ENCODE measurements at regions not wholly inside any gene's neighbourhood (a gene's known extent, or its start where the extent isn't known, plus 50 kb on each side); places are given as distances from the start of the nearest gene placed in this dataset.

DNA sequence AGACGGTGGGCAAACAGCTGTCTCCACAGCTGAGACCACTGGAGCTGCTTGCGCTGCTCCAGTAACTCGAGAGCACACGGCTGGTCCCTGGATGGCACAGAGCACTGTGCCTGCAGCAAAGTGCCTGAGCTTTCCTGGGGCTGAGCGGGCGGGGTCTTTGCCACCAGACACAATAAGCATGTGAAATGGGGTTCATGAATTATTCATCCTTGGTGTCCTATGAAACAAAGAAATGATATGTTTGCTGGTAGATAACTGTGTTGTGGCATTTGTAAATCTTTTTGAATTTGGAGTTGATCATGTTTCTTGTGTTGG lies 151.7 kb upstream of the MPDZ start:
- DNase-seq (ENCODE audit: low read depth in 4 of 4, low spot score in 2 of 4), result no peak

DNA sequence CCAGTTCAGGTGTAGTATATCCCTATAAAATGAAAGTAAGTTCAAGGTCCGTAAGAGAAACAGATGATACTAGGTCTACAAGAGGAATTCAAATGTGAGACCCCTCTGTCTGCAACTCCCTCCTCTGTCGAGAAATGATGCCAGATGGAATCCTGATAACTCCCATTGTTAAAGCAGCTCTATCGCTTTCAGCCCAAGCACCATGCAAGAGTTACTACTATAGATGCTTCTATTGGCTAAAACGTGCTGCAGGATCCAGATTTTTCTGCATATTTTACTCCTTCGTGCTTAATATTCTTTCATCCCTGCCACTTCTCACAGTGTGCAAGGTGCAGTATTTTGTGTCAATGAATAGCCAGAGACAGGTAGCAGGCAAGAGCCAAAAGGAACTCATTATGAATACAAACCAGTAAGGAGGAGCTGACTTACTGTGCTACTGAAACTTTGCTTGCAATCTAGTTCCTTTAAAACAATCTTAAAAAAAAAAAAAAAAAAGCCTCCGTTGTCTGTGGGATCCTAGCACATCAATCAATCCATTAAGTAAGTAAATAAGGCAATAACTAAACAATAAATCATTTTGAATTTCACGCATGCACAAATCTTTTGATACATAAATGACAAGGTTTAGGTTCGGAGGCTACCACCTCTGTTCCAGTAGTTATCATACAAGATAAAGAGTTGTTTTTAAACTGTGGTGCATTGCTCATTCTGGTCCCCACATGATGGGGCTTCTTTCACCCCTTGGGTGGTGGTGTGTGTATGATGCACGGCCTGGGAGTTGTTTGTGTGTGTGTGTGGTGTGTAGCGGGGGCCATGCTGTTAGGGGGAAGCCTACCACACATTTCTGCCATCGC lies 151.1 kb upstream of the MPDZ start:
- DNase-seq (ENCODE audit: low read depth in 4 of 4, low spot score in 2 of 4), result no peak

DNA sequence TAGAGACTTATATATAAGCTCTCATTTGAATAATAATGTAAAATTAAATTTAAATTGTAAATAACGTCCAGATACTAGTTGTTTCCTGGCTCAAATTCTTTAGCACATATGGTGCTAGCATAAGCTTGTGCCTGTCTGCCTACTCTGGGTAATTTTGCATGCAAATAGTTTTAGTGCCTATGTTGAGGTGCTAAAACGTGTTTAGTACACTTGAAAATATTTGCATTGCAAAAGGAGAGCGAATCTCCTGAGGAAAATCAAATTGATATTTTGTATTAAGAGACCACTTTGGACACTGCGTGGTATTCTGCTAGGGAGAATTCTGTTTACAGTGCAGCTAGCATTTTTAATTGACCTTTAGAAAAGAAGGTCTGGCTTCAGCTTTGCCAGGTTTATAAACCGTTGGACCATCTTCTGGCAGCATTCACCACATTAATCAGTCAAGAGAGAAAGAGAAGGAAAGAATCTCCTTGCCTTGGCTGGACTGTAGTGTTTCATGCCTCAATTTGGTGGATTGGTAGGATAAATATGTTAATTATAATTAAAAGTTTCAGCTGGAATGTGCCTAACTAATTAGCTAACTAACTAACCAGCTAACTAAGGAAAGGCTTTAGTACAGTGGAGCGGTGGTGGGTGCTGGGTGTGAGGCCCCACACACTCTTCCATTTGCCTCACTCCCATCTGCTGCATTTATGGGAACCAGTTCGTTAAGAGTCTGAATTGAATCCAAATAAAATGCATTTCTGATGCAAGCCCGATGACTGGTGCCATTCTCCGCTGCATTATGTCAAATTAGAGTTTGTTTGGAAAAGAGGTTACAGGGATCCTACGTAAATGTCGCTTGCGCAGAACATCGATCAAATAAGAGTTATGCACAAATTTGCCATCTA lies 150.1 kb upstream of the MPDZ start:
- no peak for DNase-seq (ENCODE audit: low read depth in 4 of 4, low spot score in 2 of 4)

DNA sequence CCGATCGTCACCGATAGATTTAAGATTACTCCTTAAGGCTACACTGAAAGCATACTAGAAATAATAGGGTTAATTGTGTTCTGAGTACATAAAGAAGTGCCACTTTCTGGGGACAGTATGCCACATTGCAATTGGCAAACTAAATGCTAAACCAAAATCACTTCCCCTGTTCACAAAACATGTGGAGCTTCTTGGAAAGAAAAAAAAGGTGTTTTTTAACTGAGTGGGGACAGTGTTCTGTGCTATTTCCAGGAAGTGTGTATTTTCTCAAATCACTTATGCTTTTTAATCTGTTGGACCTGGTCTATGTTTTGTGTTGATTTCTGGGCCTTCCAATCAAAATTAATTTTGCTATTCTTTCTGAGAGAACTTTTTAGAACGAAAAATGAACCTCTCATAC lies 149.3 kb upstream of the MPDZ start:
- DNase-seq (ENCODE audit: low read depth in 4 of 4, low spot score in 2 of 4), result no peak

DNA sequence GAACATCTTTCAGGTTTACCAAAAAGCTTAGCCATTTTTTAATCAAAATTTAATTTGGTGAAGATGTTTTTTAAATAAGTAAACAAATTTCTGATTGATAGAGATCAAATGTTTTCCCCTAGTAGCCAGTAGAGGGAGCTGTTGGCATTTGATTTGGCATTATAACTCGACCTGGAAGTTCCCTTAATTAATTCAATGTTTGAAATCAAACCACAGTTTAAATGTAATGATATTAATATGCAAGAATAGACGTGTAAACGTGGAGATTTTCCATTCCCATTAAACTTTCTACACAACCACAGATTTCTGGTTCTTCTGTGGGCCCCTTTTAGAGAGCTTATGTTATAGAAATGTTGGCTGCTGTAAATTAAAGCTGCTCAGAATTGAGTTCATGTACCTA lies 148.1 kb upstream of the MPDZ start:
- peak in 1 of 4 donors; percentile 53 for DNase-seq (ENCODE audit: low read depth in 4 of 4, low spot score in 2 of 4)

DNA sequence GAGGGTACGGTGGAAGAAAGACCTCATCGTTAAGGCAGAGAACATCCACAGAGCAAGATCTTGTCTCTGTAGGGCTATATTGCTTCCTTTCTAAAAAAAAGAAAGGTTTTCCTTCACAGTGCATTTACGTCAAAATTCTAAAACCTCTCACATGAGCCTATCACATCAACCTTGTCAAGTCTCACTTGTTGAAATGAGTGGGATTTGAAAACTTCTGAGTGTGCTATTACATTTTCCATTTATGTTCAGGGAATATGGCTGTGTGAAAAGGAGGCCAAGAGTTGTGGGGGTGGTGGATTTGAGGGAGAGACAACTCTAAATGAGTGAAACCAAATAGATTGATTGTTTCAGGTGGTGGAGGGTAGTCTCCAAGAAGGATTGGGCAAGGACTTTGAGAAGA lies 147.1 kb upstream of the MPDZ start:
- no peak for DNase-seq (ENCODE audit: low read depth in 4 of 4, low spot score in 2 of 4)

DNA sequence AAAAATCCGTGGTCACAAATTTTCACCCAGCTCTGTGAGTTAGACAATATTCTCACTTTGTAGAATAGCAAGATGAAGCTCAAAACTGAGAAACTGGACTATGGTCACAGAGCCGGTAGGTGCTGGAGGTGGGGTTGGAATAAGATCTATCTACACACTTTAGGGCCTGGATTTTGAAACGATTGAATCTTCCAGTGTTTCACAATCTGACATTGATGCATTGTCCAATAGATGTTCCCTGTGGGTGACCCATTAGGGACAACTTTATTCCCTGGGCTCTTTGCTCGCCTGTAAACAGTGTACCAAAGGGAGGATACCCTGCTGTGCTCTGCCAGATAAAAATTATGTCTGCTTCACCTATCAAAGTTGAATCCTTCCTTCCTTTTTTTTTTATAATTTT lies 145.4 kb upstream of the MPDZ start:
- DNase-seq (ENCODE audit: low read depth in 4 of 4, low spot score in 2 of 4), result no peak

DNA sequence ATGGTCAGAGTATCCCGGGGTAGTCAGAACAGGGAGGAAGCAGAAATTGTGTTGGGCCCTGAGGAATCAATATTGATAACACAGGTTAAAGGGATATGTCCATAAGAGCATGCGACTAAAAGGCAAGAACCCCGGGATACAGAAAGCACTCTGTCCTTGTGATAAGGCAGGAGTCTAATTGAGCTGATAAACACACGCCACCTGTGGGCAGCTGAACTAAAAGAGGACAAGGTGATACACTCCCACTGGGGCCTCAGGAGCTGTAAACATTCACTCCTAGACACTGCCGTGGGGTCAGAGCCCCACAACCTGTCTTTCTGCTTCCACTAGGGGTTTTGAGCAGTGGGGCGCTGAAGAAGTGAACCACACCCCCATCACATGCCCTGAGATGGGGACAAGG lies 144.7 kb upstream of the MPDZ start:
- DNase-seq (ENCODE audit: low read depth in 4 of 4, low spot score in 2 of 4), result no peak

DNA sequence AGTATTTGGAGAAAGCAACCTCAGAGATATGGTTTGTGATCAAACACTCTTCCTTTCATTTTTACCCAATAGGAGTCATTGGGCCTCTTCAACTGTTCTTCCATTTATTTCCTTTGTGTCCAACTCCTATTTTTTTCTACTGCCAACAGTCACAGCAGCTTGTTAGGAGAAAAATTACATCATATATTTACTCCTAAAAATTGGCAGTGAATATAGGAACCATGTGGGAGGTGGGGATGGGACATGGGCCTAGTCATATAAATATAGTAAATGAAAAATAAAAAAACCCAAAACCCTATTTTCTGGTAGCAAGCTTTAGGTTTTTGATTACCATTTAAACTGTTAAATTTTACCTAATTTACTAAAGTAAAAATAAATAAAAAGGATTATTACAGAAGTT lies 134.9 kb upstream of the MPDZ start:
- no peak for DNase-seq (ENCODE audit: low read depth in 4 of 4, low spot score in 2 of 4)

DNA sequence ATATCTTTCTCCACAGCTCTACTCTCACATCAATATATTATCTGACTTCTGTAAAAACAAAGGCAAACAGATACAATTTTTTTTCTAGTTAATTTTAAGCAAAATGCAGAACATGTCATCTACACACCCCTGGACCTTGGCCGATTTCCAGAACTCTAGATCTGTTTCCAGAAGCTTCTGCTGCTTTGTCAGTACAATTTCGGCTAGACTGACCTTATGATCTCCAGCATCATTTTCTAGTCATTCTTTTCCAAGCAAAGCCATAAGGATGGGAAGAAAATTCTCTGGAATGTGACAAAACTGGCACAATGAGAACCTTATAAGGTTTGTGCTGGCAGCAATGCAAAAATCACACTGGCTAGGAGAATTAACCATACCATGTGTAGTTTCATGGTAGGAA lies 132.8 kb upstream of the MPDZ start:
- DNase-seq (ENCODE audit: low read depth in 4 of 4, low spot score in 2 of 4), result no peak

DNA sequence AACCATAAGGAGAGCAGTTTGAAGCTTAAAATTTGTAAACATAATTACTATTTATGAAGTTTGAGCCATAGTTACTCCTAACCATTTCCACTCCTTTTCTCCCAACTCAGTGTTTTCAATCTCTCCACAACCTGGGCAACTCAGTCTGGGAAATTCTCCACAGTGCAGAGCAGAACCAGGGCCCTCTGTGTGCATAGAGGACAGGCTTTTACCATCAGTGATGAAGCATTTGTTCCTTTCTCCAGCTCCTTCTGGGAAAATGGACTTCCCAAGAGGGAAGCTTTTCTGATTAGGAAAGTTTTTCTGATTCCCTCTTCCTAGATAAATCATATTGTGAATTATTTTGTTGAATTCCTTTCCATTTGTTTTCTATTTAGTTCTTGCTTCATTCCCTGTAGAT lies 132.3 kb upstream of the MPDZ start:
- DNase-seq (ENCODE audit: low read depth in 4 of 4, low spot score in 2 of 4), result no peak

DNA sequence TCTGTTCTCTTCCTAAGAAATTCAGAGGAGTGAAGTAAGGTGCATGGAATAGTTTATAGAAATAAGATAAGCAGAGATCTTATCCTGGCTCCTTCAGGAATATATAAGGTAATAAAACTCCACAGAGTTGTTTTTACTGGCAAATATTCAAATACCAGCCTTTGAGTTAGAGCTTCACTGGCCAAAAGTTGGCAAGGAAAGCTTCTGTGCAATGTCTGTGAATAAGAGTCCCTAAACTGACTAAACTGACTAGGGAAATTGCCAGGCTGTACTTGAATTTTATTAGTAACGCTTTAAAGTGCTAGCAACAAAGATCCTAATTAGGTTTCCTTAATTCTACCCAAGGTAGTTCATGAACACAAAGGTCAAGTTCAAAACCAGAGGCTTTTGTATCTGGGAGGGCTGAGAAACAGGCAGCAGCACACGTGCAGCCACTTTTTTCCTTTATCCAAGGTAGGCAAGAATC lies 131.1 kb upstream of the MPDZ start:
- DNase-seq (ENCODE audit: low read depth in 4 of 4, low spot score in 2 of 4), result no peak

DNA sequence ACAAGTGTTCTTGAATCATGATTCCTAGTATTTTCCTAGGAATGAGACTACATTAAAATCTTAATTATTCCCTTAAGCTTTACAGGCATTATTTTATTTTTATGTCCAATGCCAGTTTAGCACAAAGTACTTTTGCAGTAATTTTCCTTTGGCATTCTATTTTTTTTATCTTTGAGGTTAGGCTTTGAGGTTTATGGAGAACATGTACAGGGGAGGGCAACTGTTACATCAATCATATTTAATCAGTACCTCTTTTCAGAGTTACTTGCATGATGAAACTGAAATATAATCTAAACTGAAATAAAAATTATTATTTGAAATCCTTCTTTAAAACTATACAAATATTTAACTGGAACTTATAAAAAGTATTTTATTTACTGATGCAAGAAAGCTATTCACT lies 118.2 kb upstream of the MPDZ start:
- DNase-seq (ENCODE audit: low read depth in 4 of 4, low spot score in 2 of 4), result no peak

DNA sequence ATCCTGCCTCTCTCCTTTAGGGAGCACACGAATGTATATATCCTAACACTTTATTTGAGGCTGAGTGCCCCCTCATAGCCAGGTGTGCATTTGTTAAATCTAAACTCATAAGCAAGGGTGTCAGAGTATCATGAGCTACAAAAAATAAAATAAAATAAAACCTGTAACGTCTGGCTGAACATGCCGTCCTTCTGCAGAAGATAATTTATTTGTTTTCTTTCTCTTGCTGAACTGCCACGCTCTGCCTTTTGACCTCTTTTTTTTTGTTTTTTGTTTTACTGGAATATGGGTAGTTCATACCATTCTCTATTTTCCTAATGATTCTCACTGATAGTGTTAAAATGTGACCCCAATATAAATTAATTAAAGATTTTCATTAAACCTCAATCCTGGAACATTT lies 117.7 kb upstream of the MPDZ start:
- no peak for DNase-seq (ENCODE audit: low read depth in 4 of 4, low spot score in 2 of 4)

DNA sequence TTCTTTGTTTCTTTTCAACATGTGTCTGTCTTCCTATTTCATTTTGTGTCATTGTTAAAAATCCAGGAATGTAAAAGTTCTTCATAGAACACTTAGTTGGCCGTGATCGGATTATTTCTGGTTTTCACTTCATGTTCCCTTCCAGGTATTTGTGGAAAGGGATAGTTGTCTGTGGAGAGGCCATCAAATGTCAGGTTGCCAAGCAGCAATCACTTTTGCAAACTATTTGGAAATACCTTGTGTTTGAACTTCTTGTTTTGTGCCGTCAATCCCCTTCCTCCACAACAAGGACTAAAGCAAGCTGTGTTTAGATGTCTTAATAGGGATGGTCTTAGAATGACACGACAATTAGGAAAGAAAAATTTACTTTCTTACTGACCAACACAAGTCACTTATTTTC lies 116.9 kb upstream of the MPDZ start:
- no peak for DNase-seq (ENCODE audit: low read depth in 4 of 4, low spot score in 2 of 4)

DNA sequence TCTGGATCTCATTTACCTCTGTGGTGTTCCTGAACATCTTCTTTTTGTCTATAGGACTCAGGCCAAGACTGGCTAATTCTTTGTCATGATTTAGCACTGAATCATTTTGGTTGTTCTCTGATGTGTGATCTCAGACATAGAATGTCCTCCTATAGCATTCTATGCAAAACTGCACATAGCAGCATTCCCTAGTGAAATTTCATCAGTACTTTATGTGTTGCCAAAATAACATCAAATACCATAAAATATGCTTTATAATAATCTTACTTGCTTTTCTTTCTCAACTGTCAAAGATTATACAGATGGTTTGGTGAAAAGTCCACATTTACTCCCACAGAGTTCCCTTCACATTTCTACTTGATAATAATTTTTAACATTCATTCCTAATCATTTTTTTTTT lies 115.7 kb upstream of the MPDZ start:
- no peak for DNase-seq (ENCODE audit: low read depth in 4 of 4, low spot score in 2 of 4)

DNA sequence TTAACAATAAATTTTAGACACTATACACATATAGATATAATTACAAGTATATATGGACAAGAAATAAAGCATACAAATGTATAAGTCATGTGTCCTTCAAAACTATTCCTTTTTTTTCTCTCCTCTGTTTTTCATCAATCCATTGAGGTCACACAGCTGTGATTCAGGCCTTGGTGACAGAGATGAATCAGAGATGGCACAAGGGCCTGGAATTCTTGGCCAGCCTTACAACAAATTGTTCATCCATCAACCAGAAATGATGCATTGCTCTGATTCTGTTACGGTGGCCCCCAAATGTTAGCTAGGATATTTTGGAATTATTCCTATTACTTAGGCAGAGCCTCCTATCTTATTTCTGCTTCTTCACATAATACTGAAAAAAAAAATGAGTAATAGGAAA lies 108.7 kb upstream of the MPDZ start:
- DNase-seq (ENCODE audit: low read depth in 4 of 4, low spot score in 2 of 4), result no peak

DNA sequence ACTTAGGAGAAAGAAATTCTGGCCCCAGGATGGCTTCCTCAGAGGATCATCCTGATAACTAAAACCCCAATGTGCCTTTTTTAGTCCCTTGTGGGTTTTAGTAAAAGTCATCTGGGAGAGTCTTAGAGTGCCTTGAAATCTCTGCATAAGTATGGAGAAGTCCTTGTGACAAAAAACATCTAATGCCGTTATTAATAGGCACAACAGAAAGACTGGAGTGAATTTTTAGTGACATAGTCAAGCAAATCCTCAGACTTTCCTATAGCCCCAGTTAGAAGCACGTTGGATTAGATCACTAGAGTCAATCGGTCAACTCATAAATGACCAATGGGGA lies 108.2 kb upstream of the MPDZ start:
- DNase-seq (ENCODE audit: low read depth in 4 of 4, low spot score in 2 of 4), result no peak

DNA sequence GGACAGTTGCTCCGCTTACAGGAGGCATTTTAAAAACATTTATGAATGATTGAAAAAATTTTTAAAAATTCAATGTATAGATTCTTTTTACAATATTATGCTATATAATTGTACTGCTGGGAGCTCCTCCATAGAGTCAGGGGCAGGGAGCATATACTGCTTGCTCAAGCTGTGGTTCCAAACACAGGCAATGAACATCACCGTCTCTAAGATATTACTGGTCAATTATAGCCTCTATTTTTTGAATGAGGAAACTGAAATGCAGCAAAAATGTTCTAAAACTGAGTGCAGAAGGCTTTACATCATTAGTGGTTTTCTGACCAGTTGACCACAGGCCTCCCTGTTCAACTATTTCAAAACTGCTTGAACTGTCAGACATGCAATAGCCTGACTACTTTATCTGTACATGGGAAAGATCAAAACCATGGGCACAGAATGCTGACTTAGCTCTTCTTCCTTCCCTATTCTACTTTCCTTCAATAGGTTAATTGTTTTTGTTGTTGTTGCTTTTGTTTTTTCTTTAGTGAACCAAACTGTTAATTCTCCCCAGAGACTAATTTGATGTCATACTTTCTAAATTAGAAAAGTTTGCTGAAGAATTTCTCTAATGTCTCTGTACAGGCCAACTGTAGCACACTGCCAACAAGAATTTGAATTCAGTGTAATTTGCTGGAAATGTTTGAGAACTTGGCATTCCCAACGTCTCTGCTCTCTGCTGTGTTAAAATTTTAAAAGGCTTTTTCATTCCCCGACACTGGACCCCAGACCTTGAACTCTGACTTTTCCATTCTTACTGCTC lies 107.6 kb upstream of the MPDZ start:
- no peak for DNase-seq (ENCODE audit: low read depth in 4 of 4, low spot score in 2 of 4)

DNA sequence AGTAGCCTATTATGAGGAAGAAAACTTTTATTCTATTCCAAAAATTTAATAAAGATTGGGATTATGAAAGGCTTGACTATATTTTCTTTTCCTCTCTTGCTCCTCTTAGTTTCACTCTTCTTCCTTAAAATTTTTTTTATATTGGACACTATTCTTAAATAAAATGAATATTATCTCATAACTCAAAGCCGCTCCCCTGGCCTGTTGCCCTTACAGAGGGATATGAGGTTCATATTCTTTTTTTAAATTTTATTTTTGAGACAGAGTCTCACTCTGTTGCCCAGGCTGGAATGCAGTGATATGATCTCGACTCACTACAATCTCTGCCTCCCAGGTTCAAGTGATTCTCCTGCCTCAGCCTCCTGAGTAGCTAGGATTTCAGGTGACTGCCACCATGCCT lies 106.8 kb upstream of the MPDZ start:
- no peak for DNase-seq (ENCODE audit: low read depth in 4 of 4, low spot score in 2 of 4)

DNA sequence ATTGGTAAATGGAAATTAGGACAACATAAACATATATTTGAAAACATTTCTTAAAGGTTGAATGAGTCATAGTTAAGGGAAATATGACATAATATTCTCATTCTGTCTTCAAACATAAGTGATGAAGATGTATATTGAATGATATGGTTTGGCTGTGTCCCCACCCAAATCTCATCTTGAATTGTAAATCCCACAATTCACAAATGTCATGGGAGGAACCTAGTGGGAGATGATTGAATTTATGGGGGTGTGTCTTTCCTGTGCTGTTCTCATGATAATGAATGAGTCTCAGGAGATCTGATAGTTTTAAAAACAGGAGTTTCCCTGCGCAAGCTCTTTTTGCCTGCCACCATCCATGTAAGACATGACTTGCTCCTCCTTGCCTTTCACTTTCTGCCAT lies 104.4 kb upstream of the MPDZ start:
- no peak for DNase-seq (ENCODE audit: low read depth in 4 of 4, low spot score in 2 of 4)
